Neural progenitor cell (in vitro differentiated cells): ENCODE measurements at regions not wholly inside any gene's neighbourhood (a gene's known extent, or its start where the extent isn't known, plus 50 kb on each side); places are given as distances from the start of the nearest gene placed in this dataset.

Source experiments
- DNase-seq: peaks from one replicate; pipeline ENCODE4 v3.0.0-alpha.2; 2016; ENCODE audit warnings: low spot score
- H2AFZ ChIP-seq: fragments of 200-600 bp; sonication (generic); replicated peaks from 2 replicates; pipeline ENCODE4 v1.6.1; 2016; ENCODE audit warnings: antibody characterized with exemption
- H3F3A ChIP-seq: fragments of 200-600 bp; sonication (generic); 2 replicates; pipeline ENCODE4 v1.6.1; 2016; ENCODE audit warnings: antibody characterized with exemption, low read depth
- H3K27ac ChIP-seq: fragments of 200-600 bp; sonication (generic); 2 replicates; pipeline ENCODE4 v1.5.1; 2016; ENCODE audit warnings: mild to moderate bottlenecking
- H3K27me3 ChIP-seq: fragments of 200-600 bp; sonication (generic); 2 replicates; pipeline ENCODE4 v1.6.1; 2016; ENCODE audit warnings: mild to moderate bottlenecking, moderate library complexity
- H3K36me3 ChIP-seq: fragments of 200-600 bp; sonication (generic); 2 replicates; pipeline ENCODE4 v1.5.1; 2016
- H3K4me1 ChIP-seq: fragments of 200-600 bp; sonication (generic); 2 replicates; pipeline ENCODE4 v1.6.1; 2016; ENCODE audit warnings: mixed run types
- H3K4me2 ChIP-seq: fragments of 200-600 bp; sonication (generic); 2 replicates; pipeline ENCODE4 v1.6.1; 2016
- H3K4me3 ChIP-seq: fragments of 200-600 bp; sonication (generic); 2 replicates; pipeline ENCODE4 v1.5.1; 2016
- H3K79me2 ChIP-seq: fragments of 200-600 bp; sonication (generic); 2 replicates; pipeline ENCODE4 v1.6.1; 2016; ENCODE audit warnings: low read depth
- H3K9ac ChIP-seq: fragments of 200-600 bp; sonication (generic); 2 replicates; pipeline ENCODE4 v1.6.1; 2016
- H3K9me3 ChIP-seq: fragments of 200-600 bp; sonication (generic); 2 replicates; pipeline ENCODE4 v1.5.1; 2016; ENCODE audit warnings: low read depth
- H4K20me1 ChIP-seq: fragments of 200-600 bp; sonication (generic); 2 replicates; pipeline ENCODE4 v1.6.1; 2016; ENCODE audit warnings: low read depth
- H3K27ac Mint-ChIP-seq: 3 replicates; pipeline ENCODE4 v1.8.0; 2021; ENCODE audit warnings: mixed read lengths
- H3K27me3 Mint-ChIP-seq: 2 replicates; pipeline ENCODE4 v1.8.0; 2022; ENCODE audit warnings: low read depth, mild to moderate bottlenecking, inconsistent platforms, moderate library complexity, mixed read lengths; ENCODE audit not compliant: insufficient read depth
- H3K36me3 Mint-ChIP-seq: 3 replicates; pipeline ENCODE4 v1.8.0; 2021; ENCODE audit warnings: mixed read lengths
- H3K4me1 Mint-ChIP-seq: 3 replicates; pipeline ENCODE4 v1.8.0; 2021; ENCODE audit warnings: mixed read lengths
- H3K4me3 Mint-ChIP-seq: 3 replicates; pipeline ENCODE4 v1.8.0; 2021; ENCODE audit warnings: mild to moderate bottlenecking, moderate library complexity, mixed read lengths
- H3K9me3 Mint-ChIP-seq: 3 replicates; pipeline ENCODE4 v1.8.0; 2020; ENCODE audit warnings: mixed read lengths
- EZH2 ChIP-seq: fragments of 200-600 bp; sonication (generic); IDR thresholded peaks from 2 replicates; pipeline ENCODE4 v1.6.1; 2017; ENCODE audit warnings: antibody characterized with exemption, mild to moderate bottlenecking, moderate library complexity
- EZH2phosphoT487 ChIP-seq: fragments of 200-600 bp; sonication (generic); IDR thresholded peaks from 2 replicates; pipeline ENCODE4 v1.6.1; 2017; ENCODE audit warnings: antibody characterized with exemption
- TF ChIP-seq, protein P1 (sequence below): fragments of 200-600 bp; sonication (generic); IDR thresholded peaks from 2 replicates; pipeline ENCODE4 v1.5.1; 2017; ENCODE audit warnings: antibody characterized with exemption, mild to moderate bottlenecking

DNA sequence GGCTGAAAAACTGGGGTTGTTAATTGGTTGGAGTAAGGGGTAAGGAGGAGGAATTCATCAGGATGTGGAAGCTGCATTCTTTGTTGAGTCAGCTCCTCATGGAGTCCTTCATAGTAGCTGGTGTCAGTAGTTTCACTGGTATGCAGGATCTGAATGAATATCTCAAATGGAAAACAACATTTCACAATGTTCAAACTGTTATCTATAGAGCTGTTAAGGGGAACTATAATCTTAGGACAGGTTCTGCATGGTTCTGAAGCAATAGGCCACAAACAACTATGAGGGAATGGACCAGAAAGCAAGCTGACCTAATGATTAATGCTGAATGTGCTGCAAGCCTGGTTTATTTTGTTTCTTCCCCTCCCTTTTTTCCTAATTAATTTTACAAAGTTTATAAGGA lies 225.8 kb downstream of the IPMK start:
- no peaks in the 10 kb centered on the region for H3K9me3 ChIP-seq
- H3K27me3 Mint-ChIP-seq: peaks cover 3% of the 10 kb centered on the region
- no peak overlapping the region for H3K4me3 Mint-ChIP-seq
- no peak overlapping the region for H3K9ac ChIP-seq
- no peak overlapping the region for H3K27ac Mint-ChIP-seq
- H3K4me1 ChIP-seq: no peaks in the 10 kb centered on the region
- H4K20me1 ChIP-seq: no peaks in the 10 kb centered on the region
- H2AFZ ChIP-seq: no peak overlapping the region
- no peak for DNase-seq
- no peaks in the 10 kb centered on the region for H3K36me3 Mint-ChIP-seq
- no peaks in the 10 kb centered on the region for H3K4me1 Mint-ChIP-seq
- no peaks in the 10 kb centered on the region for H3K79me2 ChIP-seq
- H3K27me3 ChIP-seq: no peaks in the 10 kb centered on the region
- no peak overlapping the region for H3K4me3 ChIP-seq
- TF ChIP-seq, protein P1, sequence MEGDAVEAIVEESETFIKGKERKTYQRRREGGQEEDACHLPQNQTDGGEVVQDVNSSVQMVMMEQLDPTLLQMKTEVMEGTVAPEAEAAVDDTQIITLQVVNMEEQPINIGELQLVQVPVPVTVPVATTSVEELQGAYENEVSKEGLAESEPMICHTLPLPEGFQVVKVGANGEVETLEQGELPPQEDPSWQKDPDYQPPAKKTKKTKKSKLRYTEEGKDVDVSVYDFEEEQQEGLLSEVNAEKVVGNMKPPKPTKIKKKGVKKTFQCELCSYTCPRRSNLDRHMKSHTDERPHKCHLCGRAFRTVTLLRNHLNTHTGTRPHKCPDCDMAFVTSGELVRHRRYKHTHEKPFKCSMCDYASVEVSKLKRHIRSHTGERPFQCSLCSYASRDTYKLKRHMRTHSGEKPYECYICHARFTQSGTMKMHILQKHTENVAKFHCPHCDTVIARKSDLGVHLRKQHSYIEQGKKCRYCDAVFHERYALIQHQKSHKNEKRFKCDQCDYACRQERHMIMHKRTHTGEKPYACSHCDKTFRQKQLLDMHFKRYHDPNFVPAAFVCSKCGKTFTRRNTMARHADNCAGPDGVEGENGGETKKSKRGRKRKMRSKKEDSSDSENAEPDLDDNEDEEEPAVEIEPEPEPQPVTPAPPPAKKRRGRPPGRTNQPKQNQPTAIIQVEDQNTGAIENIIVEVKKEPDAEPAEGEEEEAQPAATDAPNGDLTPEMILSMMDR: no peak
- TF ChIP-seq EZH2phosphoT487 (no peak), EZH2 (no peak)
- H3K9me3 Mint-ChIP-seq: peaks cover 3% of the 10 kb centered on the region
- no peak overlapping the region for H3K4me2 ChIP-seq
- H3K36me3 ChIP-seq: no peaks in the 10 kb centered on the region
- H3F3A ChIP-seq: no peaks in the 10 kb centered on the region
- no peak overlapping the region for H3K27ac ChIP-seq

GRCh38 chr10:58030208-58030607 lies 237.5 kb downstream of the IPMK start:
- no peaks in the 10 kb centered on the region for H3F3A ChIP-seq

DNA sequence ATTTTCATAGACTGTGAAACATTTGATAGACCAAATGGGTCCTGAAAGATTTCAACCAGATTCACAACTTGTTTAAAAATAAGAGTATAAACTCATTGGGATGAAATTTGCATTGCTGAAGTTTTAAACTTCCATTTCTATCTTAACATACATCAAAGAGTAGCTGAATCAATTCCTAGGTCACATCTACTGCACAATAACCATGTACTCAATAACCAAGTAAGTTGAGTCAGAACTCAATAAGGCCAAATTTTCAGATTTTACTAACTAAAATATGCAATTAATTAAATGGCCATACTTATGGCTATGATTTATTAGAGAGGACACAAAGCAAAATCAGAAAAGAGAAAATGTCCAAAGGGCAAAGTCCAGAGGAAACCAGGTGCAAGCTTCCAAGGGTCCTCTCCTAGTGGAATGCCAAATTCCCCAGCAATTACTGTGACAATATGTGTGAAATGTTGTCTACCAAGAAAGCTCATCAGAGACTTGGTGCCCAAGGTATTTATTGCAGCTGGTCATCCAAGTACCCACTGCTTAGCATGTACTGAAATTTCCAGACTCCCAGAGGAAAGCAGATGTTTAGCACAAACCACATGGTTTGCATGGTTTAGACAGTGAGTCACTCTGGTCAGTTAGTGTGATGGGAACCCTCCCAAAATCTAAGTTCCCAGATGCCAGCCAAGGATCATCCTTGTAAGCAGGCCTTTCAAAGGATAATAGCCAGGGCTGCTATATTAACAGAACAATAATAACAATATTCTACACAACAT lies 238.9 kb downstream of the IPMK start:
- DNase-seq: no peak
- Histone ChIP-seq H3F3A (no peaks in the 10 kb centered on the region), H3K4me3 (no peak overlapping the region), H3K27me3 (no peaks in the 10 kb centered on the region), H3K4me2 (no peak overlapping the region), H3K36me3 (no peaks in the 10 kb centered on the region), H3K27ac (no peak overlapping the region), H3K9me3 (no peaks in the 10 kb centered on the region), H2AFZ (no peak overlapping the region), H4K20me1 (no peaks in the 10 kb centered on the region), H3K4me1 (peaks cover 3% of the 10 kb centered on the region), H3K79me2 (no peaks in the 10 kb centered on the region), H3K9ac (no peak overlapping the region)
- Mint-ChIP-seq H3K9me3 (no peaks in the 10 kb centered on the region), H3K4me1 (peaks cover 5% of the 10 kb centered on the region), H3K36me3 (no peaks in the 10 kb centered on the region), H3K4me3 (no peak overlapping the region), H3K27me3 (peaks cover 2% of the 10 kb centered on the region), H3K27ac (no peak overlapping the region)
- TF ChIP-seq EZH2: no peak
- TF ChIP-seq EZH2phosphoT487: no peak
- TF ChIP-seq, protein P1: no peak

More at GRCh38 chr10:58030208-58030607, 237.5 kb downstream of the IPMK start:
- TF ChIP-seq, protein P1: no peak
- no peak for TF ChIP-seq EZH2
- TF ChIP-seq EZH2phosphoT487: no peak
- Histone ChIP-seq H3K27me3 (no peaks in the 10 kb centered on the region), H2AFZ (no peak overlapping the region), H3K4me1 (peaks cover 3% of the 10 kb centered on the region), H3K27ac (no peak overlapping the region), H4K20me1 (no peaks in the 10 kb centered on the region), H3K36me3 (no peaks in the 10 kb centered on the region), H3K9ac (no peak overlapping the region), H3K79me2 (no peaks in the 10 kb centered on the region), H3K4me3 (no peak overlapping the region), H3K4me2 (no peak overlapping the region), H3K9me3 (no peaks in the 10 kb centered on the region)
- Mint-ChIP-seq H3K27me3 (peaks cover 2% of the 10 kb centered on the region), H3K4me3 (no peak overlapping the region), H3K4me1 (peaks cover 5% of the 10 kb centered on the region), H3K36me3 (no peaks in the 10 kb centered on the region), H3K9me3 (no peaks in the 10 kb centered on the region), H3K27ac (no peak overlapping the region)
- no peak for DNase-seq
